DMS79 treated with DMSO at 0.1 percent for 48 hours (cell line): ENCODE measurements at regions not wholly inside any gene's neighbourhood (a gene's known extent, or its start where the extent isn't known, plus 50 kb on each side); places are given as distances from the start of the nearest gene placed in this dataset.
A peak's percentile ranks its signal among the peaks of the same experiment; 100 is the strongest.
"Not testable (repeated sequence)": the region's sequence is repeated elsewhere in the genome, so short reads cannot be mapped to it uniquely, and the experiment has no call there.

Experiments used
- DNase-seq: peaks from one replicate; lab custom pipeline; 2025; lab: John Stamatoyannopoulos, UW

DNA sequence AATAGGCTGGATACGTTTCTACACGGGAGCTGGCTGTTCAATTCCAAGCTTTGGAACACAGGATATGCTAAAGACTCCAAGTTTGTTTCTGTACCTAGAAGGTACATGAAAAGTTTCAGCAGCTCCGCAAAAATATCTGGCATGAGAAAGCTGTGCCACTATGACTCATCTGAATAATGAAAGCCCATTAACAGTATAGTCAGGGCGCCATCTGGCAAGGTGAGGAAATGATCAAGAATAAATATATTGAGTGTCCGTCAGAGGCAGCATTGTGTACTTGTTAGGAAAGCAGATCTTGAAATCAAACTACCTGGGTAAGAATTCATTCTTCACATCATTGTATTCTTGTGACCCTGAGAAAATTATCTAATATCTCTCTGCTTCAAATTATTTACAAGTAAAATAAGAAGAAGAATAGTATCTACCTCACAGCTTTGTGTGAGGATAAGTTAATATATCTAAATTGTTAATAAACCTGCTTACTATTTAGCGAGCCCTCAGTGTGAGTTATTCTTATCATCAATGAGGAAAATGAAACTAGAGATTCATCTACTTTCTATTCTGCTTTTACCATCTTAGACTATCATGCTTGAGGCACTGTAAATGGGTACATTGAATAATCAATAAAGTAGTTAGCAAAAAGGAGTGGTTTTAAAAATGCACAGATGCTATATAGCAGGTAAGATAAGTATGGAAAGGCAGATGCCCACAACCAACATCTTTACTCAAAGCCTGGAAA, 53.5 kb downstream of the FSCB start:
- DNase-seq: no peak

DNA sequence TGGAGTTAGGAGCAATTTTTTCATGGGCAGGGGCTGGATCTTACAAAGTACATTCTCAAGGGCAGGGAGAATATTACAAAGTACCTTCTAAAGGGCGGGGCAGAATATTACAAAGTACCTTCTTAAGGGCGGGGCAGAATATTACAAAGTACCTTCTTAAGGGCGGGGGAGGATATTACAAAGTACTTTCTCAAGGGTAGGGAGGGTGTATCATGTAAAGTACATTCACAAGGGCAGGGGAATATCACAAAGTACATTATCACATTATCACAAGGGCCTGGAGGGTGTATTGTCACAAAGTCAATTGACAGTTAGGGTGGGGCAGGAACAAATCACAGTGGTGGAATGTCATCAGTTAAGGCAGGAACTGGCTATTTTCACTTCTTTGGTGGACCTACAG, 56.9 kb downstream of the FSCB start:
- DNase-seq: not testable (repeated sequence)

DNA sequence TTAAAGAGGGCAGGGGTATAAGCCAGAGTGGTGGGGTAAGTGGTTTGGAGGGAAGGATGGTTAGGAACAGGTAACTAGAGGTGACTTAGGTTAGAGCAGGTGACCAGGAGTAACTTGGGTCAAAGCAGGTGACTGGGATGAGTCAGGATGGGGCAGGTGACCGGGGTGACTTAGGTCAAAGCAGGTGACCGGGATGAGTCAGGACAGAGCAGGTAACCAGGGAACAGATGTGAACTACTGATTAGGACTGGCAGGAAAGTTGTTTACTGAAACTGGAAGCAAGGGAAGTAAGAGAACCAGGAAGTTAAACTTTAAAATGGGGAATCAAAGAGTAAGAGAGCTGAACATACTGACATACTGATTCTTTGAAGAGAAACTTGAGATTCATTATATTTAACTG, 57.4 kb downstream of the FSCB start:
- no peak for DNase-seq

DNA sequence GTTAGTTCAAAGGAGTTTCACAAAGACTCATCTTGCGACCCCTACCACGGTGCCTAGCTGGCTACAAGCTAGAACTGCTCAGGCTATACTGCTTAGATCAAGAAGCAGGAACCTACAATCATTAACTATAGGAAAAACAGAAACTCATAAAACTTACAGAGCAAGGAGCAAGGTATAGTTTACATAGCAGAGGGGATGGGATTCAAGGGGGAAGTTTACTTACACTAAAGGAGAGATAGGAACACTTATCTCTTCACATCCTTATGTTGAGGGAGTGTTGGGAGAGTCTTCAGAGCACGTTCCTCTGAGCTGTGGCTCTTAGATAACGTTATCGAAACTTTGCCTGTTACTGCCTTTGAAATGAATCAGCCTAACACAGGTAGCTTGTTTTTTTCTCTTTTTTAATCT, 58.1 kb downstream of the FSCB start:
- no peak for DNase-seq

DNA sequence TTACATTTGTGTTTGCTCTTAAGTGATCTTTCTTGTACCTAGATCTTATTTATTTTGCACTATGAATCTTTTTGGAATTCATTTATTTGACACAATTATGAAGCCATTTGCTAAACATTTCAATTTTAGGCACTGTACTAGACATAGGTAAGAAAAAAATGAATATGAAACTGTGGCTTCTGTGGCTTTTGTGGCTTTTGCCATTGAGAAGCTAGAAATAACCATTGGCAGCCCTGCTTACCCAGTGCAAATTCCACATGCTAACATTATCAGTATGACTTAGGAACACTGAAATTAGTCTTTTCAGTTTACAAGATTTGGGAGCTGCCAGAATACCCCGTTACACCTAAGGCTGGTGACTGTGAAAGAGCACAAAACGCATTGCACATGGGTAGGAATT, 60.1 kb downstream of the FSCB start:
- DNase-seq: no peak

DNA sequence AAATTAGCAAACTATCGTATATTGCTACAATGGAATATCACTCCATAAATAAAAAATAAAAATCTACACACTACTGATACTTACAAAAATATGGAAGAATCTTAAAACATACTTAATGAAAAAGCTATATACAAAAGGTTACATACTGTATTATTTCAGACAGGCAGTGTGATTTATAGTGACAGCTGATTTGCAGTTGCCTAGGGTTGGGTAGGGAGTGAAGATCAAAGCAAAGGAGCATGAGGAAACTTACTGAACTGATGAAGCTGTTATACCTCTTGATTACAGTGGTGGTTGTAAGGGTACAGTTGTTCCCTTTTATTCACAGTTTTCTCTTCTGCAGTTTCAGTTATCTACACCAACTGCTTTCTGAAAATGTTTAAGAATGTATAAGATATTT, 62.6 kb downstream of the FSCB start:
- DNase-seq: no peak

DNA sequence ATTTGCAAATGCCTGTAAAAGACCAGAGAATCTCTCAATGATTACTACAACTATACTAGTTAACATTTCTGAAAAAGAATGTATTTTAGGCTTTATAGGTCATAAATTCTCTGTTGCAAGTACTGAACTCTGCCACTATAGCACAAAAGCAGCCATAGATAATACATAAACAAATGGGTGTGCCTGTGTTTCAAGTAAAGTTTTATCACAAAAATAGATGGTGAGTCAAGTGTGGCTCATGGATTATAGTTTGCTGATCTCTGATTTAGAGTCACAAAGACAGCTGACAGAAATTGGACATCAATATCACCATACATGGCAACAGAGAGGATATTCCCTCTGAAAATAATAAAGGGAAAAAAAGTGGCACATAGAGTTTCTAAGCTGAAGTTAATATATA, 68.1 kb downstream of the FSCB start:
- no peak for DNase-seq

DNA sequence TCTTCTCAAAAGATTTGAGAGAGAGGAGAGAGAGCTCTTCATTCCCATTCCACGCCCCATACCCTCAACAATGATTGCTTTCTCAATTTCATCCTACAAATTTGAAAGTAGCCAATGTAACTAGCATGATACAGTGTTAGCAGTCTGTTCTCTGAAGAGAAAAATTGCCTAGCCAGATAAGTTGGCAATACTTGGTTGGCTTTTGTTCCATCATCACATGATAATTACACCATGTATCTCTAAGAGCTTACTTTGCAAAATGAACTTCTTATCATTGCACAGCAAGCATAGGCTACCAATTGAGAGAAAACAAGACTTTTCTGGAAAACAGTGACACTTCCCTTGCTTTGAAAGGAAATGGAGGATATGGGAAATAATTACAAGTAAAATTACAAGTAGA, 68.9 kb downstream of the FSCB start:
- DNase-seq: no peak

DNA sequence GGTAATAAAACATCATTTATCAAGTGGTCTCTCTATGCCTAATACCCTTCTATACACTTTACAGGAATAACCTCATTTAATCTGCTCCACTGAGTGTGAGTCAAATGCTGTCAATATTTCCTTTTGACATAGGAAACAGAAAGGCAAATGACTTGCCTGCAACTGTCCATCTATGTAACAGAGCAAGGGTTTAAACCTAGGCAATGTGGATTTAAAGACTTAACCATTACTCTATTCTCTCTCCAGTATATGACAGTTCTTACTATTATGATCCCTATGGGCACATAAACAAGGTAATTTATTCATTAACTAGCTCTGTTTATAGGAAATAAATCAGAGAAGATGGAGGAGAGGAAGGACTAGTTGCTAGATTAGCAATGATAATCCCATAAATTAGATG, 70.6 kb downstream of the FSCB start:
- no peak for DNase-seq

DNA sequence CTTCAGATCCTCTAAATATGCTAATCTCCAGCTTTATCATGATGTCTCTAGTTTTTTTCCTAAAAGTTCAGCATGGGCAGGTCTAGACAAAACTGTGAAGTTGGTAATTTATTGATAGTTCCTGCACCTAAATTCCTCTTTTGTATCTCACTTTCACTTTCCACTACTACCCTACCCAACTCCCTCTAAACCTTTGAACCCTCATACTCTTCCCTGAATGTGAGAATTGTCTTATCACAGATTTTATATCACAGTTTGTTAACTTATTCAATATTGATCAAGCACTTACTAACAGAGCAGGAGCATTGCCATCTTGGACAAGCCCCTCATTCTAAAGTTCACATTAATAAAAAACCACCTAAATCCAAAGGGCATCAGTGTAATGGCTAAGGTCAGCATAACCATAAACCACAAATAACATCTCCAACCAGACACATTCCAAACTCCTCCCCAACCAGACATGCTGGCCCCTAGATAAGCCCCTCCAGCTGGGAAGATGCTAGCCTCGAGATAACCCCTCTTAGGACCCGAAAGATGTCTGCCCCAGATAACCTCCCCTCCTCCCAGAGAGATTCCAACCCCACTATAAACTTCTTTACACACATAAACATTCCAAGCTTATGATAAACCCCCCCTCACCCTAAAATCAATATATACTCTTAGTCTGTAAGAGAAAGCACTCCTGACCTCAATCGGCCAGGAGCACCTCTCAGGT, 78.7 kb downstream of the FSCB start:
- no peak for DNase-seq

DNA sequence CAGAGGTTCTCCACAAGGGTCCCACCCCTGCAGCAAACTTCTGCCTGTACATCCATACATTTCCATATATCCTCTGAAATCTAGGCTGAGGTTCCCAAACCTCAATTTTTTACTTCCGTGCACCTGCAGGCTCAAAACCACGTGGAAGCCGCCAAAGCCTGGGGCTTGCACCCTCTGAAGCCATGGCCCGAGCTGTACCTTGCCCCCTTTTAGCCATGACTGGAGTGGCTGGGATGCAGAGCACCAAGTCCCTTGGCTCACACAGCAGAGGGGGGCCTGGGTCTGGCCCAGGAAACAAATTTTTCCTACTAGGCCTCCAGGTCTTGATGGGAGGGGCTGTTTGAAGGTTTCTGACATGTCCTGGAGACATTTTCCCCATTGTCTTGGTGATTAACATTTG, 84.4 kb downstream of the FSCB start:
- no peak for DNase-seq

DNA sequence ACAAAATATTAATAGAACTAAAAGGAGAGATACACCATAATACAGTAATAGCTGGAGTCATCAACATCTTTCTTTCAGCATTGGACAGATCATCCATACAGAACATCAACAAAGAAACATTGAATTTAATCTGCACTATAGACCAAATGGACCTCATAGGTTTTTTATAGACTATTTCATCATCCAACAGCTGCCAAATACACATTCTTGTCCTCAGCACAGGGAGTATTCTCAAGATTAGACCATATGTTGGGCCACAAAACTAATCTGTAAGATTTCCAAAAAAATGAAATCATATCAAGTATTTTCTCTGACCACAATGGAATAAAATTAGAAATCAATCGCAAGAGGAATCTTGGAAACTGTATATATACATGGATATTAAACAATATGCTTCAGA, 86.9 kb downstream of the FSCB start:
- no peak for DNase-seq

DNA sequence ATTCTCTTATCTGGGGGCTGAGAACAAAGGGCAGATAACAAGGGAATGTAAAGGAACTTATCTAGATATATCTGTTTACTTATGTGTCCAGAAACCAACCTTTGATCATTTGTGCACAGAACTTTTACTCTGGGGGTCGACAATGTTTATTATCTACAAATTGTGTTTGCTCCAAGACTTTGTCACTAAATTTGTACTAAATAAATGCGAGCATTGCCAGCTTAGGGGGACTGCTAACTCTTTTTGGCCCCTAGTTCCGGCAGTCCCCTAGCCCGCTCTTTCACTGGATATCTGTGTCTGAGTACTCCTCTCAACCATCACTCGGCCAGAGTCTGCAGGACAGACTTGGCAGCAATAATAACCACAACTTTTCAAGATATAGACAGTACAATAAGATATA, 88.2 kb downstream of the FSCB start:
- DNase-seq: no peak

DNA sequence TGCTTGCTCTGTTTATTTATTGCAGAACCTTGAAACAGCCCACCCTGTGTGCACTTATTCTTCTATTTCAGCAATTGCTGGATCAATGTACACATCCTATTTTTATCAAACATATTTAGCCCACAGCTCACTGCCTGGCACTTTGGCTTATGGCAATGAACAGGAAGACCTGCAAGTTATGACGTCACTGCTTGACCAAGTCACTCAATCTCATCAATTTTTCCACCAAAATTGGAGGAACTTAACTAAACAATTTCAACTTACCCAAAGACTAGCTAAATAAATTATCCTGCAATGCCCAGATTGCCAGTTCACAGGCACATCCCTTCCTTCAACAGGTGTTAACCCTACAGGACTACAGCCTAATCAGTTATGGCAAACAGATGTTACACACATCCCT, 89.3 kb downstream of the FSCB start:
- DNase-seq: no peak

DNA sequence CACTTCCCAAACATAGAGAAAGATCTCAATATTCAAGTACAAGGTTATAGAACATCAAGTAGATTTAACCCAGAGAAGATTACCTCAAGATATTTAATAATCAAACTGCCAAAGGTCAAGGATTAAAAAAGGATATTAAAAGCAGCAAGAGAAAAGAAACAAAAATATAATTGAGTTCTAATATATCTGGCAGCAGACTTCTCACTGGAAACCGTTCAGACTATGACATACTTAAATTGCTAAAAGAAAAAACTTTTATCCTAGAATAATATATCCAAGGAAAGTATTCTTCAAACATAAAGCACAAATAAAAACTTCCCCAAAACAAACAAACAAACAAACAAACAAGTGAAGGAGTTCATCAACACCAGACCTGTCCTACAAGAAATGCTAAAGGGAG, 92.4 kb downstream of the FSCB start:
- no peak for DNase-seq

DNA sequence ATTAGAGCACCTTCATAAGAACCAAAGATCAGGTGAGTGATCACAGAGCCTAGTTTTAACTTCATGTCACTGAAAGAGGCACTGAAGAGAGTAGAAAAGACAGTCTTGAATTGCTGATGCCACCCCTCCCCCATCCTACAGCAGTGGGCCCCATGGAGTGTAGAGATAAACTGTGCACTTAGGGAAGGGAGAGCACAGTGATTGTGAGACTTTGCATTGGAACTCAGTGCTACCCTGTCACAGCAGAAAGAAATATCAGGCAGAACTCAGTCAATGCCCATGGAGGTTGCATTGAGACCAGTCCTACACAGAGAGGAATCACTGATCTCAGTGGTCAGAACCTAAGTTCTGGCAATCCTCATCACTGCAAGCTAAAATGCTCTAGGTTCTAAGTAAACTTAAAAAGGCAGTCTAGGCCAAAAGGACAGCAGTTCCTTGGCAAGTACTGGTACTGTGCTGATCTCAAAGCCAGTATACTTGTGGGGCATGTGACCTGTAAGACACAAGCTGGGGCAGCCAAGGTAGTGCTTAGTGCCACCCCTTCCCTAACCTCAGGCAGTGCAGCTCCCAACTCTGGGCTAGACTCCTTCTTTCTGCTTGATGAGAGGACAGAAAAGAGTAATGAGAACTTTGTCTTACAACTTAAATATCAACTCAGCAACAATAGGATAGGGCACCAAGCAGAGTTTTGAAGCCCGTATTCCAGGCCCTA, 94.1 kb downstream of the FSCB start:
- DNase-seq: no peak

DNA sequence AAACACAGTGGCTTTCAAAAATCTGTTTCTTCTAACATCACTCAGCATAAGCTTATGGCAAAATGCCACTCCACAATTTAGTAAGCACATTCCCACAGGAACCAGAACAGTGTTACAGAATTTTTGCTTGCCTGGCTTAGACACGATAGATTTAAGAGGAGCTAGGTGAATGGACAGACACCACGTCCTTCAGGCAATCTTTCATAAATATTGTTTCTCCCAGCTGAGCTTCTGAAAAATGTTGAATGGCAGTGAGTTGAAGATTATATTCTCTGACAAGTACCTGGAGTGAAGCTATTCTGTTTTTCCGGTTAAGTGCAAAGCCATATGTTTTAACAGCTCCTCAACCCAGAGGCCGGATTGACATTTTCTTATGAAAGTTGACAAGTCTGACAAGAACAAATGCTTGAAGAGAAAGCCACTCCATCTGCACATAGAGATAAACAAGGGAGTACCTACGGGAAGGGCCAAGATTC, 102.0 kb downstream of the FSCB start:
- DNase-seq: peak; percentile 57

DNA sequence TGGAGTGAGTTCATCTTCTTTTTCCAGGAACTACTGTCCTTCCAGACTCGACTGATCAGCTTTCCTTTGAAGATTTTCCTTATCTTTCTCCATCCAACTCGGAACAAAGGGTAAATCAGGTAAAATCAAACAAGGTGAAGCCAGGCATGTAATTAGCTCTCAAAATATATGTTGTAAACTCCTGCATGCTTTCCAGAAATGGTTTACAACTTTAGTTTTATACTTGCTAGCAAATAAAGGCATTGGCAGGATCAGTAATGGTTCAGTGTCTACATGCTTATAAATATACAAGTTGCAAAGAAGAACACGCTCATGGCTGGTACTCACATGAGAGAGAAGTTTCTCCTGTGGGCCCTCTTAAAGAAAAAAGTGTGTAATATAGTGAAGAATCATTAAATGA, 102.5 kb downstream of the FSCB start:
- peak; percentile 56 for DNase-seq

DNA sequence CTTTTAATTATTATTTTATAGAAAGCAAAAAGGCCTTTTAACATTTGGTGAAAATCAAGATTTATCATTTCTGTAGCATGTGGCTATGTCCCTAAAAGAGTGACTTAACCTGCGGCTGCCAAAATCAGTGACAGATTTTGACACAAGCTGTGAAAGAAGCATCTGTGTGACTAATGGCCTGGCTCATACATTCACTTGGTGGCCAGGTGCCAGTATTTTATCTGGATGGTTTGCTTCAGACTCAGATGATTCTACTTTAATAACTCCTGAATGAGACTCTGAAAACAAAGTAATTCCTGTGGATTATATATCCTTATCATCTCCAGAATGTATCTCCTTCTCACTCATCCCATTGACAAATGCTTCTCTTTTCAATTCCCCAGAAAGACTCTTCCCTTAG, 103.0 kb downstream of the FSCB start:
- peak; percentile 69 for DNase-seq

DNA sequence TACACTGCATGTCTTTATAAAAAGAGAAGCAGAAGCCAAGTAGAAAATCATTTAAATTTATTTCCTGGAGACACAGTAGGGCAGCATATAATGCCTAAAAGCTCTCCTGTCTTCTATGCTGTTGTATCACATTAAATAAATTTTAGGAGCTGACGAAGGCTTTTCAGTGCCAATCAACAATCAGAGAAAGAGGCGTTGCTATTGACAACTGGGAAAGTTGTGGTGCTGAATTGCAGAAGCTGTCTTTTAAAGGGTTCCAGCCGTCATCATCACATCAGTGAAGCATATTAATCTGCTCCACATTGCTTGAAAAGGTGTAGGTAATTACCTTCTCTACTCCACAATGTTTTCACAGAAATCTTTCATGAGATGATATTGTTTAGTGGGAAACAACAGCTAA, 103.9 kb downstream of the FSCB start:
- DNase-seq: no peak

DNA sequence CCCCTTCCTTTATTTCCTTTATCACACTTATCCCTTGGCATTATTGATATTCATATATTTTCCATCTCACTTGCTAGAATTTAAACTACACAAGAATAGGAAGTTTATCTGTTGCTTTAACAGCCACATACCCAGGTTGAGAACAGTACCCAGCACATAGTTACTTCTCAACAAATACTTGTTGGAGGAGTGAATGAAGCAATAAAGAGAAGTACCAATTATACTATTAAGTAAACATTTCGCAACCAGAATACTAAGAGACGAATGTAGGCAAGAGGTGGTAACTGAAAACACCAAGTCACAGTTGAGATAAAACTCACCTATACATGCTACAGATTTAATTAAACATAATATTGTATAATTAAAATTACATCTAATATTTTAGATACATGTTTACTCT, 110.9 kb downstream of the FSCB start:
- DNase-seq: no peak

DNA sequence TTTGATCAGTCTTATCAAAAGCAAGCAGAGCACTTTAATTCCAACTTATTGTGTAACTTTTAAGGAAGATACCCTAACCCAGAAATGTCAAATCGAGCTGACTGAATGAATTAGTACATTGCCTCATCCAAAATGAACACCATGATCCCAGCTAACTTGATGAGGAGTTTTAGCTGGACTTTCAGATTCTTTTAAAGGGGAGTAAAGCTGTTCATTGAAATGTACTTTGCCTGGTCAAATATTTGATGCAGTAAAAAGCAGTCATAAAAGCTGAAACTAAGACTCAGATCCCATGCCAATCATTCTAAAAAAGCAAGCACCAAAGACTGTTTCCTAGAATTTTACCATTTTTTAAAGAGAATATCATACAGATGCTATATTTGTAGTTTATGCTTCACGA, 114.1 kb downstream of the FSCB start:
- no peak for DNase-seq

DNA sequence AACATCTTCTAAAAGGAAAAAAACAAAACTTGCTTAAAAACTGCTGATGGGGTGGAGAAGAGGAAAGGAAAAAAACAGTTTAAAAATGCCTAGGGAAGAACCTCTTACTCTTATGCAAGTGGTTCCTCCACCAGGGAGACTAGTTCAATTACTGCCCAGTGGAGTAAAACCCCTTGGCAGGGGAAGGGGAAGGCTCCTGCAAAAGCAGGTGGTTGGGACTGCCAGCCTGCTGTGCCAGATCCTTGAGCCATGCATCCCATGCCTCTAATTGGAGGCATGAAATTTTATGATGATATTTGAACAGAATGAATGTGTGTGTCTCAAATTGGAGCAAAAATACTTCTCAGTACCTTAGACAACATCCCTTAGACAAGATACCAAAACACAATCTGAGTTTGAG, 118.8 kb downstream of the FSCB start:
- no peak for DNase-seq
